SK-N-DZ (cell line): ENCODE measurements at regions not wholly inside any gene's neighbourhood (a gene's known extent, or its start where the extent isn't known, plus 50 kb on each side); places are given as distances from the start of the nearest gene placed in this dataset.

ENCODE experiments used
- DNase-seq: peaks from one replicate; pipeline ENCODE4 v3.0.0-alpha.2; 2015; ENCODE audit warnings: low spot score

DNA sequence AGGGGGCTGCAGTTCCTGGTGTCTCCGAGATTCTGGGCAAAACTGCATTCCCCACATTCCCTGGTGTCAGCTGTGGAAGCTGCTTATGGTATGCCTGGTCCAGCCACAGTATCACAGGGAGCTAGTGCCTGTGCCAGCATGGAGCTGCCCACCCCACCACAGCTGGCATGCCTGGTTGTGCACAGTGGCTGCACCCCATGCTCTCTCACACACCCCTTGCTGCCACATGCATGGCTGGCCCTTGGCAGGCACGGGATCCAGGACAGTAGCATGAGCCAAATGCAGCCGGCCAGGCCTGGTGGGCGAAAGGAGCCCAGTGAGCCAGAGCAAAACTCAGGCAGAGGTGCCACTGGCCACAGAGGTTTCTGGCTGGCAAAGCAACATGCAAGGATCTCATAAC, 418.0 kb upstream of the SPOCK3 start:
- no peak for DNase-seq

DNA sequence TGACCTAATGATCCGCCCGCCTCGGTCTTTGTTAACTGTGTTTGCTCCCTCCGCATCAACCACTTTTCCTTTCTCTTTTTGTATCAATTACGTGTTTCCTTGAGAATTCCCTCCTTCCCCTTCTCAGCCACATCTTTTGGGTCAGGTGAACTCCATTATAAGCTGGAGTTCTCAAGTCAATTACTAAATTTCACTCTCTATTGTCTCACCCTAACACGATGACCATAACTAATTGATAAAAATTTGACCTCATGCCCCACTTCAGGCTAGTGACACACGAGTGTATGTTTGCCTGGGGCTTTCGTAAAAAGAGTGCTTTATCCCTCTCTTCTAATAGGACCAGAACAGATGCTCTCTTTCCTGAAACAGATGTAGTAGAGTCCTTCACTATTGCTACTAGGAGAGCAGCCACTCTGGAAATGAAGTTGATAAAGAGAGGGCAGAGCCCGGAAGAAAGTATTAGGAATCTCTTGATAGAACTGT, 403.6 kb upstream of the ANXA10 start:
- no peak for DNase-seq

DNA sequence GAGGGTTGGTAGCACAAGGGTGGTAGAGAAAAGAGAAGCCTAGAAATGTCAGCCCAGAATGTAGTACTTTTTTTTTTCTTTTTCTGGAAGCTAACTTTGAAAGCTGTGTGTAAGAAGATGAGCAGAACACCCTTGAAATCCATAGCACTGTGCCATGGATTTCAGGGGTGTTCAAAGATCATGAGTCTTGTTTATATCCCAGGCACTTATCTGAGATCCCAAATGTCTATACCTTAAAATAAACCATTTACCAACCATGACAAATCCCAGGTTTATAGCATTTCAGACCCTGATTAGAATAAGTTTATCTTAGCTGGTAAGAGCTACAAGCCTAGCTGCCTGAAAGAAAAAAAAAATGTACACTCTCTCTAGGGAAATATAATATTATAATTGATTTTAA, 389.9 kb upstream of the ANXA10 start:
- DNase-seq, result no peak

DNA sequence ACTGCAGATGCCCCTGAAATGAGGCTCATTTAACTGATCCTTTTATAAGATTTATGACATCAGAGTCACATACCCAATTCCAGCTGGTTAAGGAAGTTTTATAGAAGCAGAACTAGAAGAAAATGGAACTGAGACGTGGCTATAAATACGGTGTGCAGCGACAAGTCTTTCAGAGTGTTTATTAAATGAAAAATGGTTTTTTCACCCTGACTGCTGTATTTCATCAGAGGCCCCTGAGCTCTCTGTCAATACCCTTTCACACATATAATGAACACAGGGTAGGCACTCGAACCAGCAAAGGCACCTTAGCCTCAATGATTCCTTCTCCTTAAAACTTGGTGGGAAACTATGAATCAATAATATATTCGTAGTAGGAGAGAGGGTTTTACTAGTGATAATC, 380.8 kb upstream of the ANXA10 start:
- DNase-seq, result no peak

DNA sequence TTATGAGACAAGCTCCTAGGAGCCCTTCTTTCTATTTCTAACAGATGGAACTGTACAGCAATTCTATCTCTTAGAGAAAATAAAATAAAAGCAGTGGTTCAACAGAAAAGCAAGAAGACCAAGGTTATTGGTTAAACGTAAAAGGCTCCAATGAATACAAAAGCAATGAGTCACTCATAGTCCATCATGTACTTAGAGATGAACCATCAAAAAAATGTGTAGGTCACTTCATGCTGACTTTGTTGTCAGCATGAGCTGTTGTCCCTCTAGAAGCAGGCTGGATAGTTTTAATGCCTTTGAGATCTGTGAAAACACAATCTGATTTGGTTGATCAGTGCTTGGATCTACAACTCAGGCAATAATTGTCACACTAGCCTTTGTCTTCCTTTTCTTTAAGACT, 378.6 kb upstream of the ANXA10 start:
- no peak for DNase-seq

DNA sequence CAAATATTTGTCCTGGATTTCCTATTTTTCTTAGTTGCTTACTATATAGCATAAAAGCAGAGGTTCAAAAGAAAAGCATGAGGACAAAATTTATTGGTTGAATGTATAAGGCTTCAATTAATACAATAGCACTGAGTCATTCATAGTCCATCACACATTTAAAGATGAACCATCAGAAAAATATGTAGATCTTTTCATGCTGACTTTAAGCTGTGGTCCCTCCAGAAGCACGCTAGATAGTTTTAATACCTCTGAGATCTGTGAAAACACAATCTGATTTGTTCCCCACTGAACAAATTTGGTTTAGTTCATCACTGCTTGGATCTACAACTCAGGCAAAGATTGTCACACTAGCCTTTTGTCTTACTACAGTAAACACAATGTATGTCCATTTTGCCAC, 377.2 kb upstream of the ANXA10 start:
- DNase-seq, result no peak

DNA sequence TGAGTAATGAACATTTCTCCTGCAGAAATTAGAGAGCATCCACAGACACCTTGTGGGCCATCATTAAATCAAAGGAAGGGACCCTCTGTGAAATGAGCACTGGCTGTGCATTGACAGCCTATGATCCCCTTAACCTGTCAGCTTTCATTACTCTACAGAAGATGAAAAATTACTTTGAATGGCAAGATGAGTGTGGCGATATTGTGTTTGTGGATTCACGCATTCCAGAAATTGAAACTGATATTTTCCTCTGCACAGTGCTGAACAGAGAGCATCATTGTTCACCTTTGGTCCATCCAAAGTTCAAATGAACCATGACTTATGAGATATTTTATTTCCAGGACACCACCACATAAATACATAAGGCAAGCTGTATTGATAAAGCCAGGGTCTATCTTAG, 374.8 kb upstream of the ANXA10 start:
- no peak for DNase-seq

DNA sequence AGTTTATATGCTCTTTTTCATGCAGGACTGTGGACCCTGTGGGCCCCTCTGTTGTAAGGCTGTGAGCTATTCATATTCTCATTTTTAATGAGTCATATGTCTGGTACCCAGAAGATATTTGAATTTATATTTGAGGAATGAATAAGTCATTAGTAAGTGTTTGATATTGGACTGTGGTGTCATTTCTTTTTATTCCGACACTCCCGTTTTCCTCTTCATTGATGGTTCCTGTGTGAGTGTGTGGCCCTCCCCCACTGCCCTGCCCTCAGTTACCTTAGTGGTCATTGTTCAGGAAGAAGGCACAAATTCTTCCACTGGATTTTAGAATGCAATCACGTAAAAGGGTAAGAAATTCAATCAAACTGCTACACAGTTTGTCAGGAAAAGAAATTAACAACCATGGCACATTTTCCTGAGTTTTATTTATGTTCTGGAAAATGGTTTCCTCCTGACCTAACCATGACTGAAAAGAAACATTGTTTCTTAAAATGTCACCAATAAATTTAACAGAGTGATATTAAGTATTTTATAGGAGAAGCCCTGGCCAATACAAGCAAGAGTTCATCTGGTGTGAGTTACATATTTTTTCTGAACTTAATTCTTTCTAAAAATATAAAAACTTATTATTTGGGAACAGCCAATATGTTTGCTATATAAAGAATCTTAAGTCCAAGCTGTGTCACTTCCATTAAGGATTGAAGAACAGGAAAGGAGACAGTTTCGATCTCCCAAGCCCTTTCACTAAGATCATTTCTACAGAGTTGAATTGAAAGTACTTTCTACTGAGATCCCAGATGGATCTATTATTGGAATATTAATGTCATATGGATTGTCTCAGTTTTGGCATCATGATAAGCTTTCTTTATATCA, 370.5 kb upstream of the ANXA10 start:
- DNase-seq, result no peak

DNA sequence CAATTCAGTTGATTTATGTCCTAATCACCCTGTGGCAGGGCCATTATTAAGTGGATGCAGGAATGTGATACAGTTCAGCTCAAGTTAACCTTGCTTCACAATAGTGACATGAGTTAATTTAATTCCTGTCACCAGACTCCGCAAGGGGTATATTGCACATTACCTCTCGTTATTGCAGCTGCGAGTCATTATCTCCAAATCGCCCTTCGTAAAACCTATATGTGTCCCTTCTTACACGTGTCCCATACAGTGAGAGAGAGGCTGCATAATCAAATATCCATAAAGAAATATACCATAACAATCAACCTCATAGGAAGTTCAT, 369.9 kb upstream of the ANXA10 start:
- no peak for DNase-seq

DNA sequence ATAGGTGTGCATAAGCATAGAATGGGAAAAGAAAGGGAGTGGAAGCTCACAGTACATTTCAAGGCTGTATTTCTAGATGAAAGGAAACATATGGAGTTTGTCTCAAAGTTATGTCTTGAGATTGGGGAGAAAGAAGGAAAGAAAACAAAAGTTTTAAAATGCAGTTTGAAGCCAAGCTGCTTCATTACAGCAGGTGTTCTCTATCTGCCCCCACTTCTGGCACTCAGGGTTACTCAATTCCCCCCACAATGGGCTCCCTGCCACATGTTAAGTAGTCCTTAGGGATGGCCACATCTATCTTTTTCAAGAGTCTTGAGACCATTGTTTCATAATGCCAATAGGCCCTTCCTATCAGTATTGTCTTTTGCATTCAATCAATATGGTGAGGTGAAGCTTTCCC, 367.4 kb upstream of the ANXA10 start:
- DNase-seq, result no peak

DNA sequence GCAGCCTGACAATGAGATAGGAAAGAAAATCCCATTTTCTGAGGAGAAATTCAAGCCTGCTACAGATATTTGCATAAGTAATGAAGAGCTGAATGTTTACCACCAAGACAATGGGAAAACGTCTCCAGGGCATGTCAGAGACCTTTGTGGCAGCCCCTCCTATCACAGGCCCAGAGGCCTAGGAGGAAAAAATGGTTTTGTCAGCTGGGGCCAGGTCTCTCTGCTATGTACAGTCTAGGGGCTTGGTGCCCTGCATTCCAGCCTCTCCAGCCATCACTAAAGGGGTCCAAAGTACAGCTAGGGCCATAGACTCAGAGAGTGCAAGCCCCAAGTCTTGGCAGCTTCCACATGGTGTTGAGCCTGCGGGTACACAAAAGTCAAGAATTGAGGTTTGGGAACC, 361.6 kb upstream of the ANXA10 start:
- no peak for DNase-seq

DNA sequence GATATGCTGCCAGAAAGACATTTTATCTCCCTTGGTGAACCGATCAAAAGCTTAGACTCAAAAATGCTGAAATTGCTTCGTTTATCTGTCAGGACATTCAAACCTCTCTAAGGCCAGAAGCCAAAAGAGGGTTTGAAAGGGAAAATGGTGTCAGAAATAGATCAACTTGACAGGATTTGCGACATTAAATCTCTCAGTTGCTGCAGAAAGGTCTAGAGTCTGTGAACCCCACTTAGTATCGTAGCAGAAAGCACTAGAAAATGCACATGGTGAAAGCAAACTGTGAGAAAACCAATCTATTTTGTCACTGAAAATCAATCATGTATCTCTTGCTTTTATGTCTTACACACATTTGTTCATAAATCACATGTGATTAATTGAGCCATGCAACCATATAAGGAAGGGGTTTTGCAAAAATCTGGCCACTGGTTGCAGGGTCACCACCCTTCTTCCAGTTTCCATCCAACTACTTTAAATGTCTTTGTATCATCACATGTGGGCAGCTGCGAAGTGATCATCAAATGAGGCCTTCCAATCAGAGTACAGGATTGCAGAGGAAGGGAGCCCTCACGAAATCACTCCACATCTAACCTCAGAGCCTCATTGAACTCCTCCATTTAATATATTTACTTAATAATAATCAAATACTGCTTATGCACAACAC, 347.2 kb upstream of the ANXA10 start:
- no peak for DNase-seq

DNA sequence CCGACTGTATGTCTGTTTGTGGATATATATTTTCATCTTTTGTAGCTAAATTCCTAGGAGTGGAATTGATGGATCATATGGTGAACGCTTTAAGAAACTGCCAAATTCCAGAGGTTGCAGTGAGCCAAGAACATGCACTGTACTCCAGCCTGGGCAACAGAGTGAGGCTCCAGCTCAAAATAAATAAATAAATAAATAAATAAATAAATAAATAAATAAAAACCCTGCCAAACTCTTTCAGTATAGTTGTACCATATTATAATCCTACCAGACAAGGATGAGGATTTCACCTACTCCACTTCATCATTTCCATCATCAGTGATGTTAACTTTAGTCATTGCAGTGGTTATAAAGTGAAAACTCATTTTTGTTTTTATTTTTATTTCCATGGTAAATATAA, 325.1 kb upstream of the ANXA10 start:
- DNase-seq, result no peak

DNA sequence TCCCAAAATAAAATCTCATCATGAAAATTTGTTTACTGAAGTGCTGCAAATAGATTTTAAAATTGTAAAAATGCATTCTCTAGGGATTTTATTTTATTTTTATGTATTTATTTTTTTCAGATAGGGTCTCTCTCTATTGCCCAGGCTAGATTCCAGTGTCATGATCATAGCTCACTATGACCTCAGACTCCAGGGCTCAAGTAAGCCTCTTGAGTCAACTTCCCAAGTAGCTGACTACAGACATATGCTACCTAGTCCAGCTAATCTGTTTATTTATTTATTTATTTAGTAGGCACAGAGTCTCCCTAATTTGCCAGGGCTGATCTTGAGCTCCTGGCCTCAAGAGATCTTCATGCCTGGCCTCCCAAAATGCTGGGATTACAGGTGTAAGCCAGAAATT, 317.7 kb upstream of the ANXA10 start:
- DNase-seq, result no peak

DNA sequence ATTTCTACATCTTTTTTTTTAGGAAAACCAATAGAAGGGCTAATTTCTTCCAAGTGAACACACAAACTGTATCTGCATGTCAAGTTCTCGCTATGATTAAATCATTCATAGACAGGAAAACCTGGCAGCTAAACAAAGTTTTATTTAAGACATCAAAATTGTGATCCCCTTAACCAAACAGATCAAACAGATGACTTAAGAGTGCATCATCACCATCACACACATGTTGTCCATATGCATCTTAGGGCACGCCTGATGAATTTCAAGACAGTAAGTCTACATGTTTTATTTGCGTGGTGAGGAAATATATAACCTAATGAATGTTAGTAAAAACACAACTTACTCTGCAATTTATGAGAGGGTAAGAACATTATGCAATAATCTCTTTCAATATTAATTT, 317.0 kb upstream of the ANXA10 start:
- no peak for DNase-seq

DNA sequence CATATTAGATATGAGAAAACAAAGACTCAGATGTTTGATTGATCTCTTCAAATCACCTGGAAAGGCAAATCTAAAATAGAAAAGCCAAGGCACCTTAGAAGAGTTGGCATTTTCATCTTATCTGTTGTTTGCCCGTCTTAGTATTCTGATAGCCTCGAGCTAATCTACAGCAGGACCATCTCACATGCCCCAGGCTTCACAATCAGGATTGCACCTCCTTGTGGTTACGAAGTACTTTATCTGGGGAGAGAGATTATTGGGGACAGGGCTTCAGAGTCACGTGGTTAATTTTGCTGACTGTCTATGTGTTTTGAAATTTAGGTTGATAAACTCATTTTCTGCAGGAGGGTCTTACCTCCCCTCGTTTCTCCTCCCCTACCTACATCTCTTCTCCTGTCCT, 313.1 kb upstream of the ANXA10 start:
- no peak for DNase-seq

DNA sequence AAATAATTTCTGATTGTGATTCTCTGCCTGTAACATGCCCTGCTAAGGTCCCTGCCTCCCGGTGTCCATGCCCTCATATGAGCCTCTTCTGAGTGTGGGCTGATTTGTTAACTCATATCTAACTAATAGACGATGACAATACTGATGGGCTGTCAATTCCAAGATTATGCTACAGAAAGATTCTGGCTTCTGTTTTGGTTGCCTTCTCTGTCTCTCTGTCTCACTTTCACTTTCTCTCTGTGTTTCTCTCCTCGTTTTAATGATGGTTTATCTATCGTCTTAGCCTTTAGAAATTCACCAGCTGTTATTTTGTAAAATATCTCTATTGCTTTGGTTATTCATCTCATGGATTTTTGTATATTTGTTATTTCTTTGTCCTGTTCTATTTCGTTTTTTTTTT, 312.5 kb upstream of the ANXA10 start:
- no peak for DNase-seq

DNA sequence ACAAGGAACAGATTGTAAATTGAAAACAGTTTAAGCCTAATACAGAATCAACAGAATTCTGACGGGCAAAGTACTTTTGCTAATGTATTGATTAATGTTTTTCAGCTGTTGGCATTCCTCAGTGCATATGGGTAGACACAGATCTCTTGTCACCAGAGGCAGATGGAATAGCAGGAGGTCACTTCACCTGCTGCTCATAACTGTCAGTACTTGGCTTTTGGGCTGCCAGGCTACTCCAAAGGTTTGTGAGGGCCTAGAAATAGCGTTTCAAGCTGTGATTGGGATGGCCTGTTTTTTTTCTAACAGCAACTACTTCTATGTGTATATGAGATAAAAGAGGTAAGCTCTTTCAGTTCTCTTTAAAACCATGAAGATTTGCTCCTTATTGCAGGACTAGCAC, 307.5 kb upstream of the ANXA10 start:
- DNase-seq, result no peak

DNA sequence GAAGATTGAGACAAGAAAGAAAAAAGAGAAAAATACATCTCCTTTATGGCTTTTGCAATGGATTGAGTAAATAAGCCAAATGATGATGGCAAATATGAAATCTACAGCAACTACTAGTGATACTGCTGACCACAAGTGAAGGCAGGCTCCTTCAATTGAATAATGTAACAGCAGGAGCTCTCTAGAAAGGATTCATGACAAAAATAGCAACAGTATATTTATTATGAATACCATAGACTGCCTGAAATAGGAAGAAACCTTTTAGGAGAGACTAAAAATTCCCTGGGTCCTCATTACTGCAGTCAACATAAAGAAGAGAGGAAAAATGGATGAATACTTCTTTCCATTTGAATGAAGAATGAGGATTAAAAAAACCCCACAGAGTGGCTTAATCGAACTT, 306.8 kb upstream of the ANXA10 start:
- no peak for DNase-seq

DNA sequence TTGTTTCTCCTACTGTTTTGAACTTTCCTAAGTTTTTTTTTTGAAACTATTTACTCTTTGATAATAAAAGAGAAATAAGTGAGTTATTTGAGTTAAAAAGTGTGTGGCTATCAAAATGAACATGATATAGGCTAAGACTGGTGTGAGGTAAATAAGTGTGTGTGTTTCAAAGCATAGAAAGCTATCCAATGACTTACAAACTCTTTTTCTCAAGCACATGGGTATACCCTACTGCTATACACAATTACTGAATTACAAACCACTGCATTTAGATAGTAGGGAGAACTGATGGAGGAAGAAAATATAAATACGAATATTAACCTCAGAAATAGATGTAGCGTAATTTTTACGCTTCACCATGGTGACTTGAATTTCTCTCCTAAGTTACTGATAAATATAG, 305.8 kb upstream of the ANXA10 start:
- DNase-seq, result no peak

DNA sequence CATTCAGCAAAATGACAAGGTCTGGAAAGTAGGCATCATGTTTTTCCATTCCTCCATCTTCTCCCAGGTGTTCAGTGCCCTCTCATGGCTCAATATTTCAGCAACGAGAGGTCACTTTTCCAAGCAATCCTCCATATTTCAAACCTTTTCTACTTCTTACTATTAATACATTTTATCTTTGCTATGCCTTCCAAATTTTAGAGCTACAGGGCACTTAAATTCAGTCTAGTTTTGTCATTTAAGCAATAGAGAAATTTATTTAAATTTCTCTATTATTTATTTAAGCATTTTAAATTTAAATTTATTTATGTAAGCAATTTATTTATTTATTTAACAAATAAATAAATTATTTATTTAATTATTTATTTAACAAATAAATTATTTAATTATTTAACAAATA, 305.1 kb upstream of the ANXA10 start:
- DNase-seq, result peak; percentile 8

DNA sequence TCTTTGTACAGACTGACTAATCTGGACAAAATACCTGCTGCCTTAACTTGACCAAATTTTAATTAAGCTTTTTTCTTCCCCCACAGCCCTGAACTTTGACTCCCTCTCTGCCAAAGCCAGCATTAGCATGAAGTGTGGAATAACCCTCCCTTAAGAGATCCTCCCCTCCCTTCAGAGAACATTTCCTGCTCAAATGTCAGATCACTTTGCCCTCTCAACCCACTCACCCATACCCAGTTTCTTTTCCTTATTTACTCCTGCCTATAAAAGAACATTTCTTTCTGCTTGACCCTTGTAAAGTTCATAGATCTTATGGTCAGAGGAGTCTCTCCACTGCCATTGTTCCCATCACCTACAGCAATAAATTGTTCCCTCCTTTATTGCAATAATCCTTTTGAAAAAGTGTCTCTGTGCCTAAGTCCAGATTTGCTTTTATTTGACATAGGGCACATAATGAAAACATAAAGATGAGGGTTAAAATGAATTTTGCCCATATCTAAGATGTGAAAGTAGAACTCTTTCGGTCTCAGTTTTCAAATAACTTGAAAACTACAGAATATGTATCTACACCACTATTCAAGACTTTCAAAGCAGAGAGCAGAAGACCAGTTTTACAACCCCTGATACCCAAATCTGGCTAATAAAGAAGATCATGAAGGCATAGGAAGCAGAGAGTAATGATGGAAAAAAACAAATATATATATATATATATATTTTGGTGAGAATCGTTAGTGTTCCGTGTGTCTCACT, 289.7 kb upstream of the ANXA10 start:
- DNase-seq, result no peak

DNA sequence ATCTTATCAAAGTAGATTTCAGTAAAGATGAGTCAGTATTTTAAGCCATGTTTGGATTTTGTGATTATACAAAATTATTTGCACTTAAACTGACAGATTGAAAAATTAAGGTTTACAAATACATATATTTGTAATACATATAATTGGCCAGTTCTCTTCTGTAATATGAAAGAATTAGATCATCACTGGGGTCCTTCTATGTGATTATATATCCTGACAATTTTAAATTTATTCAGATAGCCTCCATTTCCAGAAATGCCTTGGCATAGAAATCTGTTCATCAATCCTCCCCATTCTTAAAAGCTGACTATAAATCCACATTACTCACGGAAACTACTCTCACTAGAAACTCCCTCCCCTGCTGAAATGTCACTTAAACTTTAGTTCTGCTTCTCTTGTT, 280.4 kb upstream of the ANXA10 start:
- DNase-seq, result no peak
